ENCODE measurements at regions not wholly inside any gene's neighbourhood (a gene's known extent, or its start where the extent isn't known, plus 50 kb on each side); places are given as distances from the start of the nearest gene placed in this dataset.

DNA sequence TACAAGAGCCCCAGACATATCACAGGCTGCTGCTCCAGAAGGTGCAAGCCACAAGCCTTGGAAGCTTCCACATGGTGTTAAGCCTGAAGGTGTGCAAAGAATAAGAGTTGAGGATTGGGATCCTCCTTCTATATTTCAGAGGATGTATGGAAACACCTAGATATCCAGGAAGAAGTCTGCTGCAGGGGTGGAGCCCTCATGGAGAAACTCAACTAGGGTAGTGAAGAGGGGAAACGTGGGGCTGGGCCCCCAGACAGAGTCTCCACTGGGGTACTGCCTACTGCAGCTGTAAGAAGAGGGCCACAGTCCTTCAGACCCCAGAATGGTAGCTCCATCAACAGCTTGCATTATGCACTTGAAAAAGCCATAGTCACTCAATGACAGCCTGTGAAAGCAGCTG lies 1444.0 kb downstream of the SLITRK1 start:
- BruUV-seq (replicated peaks): no TSS peak
- ATAC-seq: no peak
- no peak for DNase-seq (ENCODE audit: low read depth, low spot score)
- H3K79me2 ChIP-seq (ENCODE audit: control insufficient read depth, insufficient read depth, low read length): no peaks in the 10 kb centered on the region
- H3K27me3 ChIP-seq (replicated peaks in 1 of 2; ENCODE audit: control insufficient read depth in 2 of 2, insufficient read depth in 2 of 2, low read length in 1 of 2): no peaks in the 10 kb centered on the region
- H3K9ac ChIP-seq (ENCODE audit: control insufficient read depth, insufficient read depth, low read length): no peak overlapping the region
- no peak for FAIRE-seq
- H3K36me3 ChIP-seq (ENCODE audit: control insufficient read depth in 2 of 2, insufficient read depth in 2 of 2, low read length in 1 of 2): no peaks in the 10 kb centered on the region
- no peak overlapping the region for H3K4me2 ChIP-seq (ENCODE audit: control insufficient read depth, insufficient read depth)
- no peaks in the 10 kb centered on the region for H3K4me1 ChIP-seq (ENCODE audit: control insufficient read depth, insufficient read depth, low read length)
- in situ Hi-C loops (cut with MboI) (no loop called here), intact Hi-C loops (cut with micrococcal nuclease; ENCODE audit: unreplicated experiment) (no loop called here)
- ChIA-PET RAD21 (ENCODE audit: unreplicated experiment) (no interaction called here), CTCF (no interaction called here), SMC1A (ENCODE audit: uncharacterized antibody, unreplicated experiment) (interaction anchor here (1.3 kb wide), 1 partner anchor 11 kb away, joined by 3 read pairs; no protein-coding TSS in a partner anchor), POLR2A (no interaction called here)
- no peak overlapping the region for H2AFZ ChIP-seq (ENCODE audit: control insufficient read depth, low read depth, low read length)
- H3K4me3 ChIP-seq: no peak overlapping the region
- no peaks in the 10 kb centered on the region for H4K20me1 ChIP-seq (ENCODE audit: control insufficient read depth, insufficient read depth)
- WGBS (ENCODE audit: insufficient coverage, insufficient replicate concordance, low lambda C conversion rate, missing lambda C conversion rate): 0% methylated on average over 1 of the region's 1 CpG
- no peak for TF ChIP-seq BMI1 (IDR thresholded peaks at IDR 0.05; ENCODE audit: borderline replicate concordance)
- H3K27ac ChIP-seq (ENCODE audit: control insufficient read depth, insufficient read depth): no peak overlapping the region
- no peaks in the 10 kb centered on the region for H3K9me3 ChIP-seq (replicated peaks; ENCODE audit: control insufficient read depth, insufficient read depth, low read length)

DNA sequence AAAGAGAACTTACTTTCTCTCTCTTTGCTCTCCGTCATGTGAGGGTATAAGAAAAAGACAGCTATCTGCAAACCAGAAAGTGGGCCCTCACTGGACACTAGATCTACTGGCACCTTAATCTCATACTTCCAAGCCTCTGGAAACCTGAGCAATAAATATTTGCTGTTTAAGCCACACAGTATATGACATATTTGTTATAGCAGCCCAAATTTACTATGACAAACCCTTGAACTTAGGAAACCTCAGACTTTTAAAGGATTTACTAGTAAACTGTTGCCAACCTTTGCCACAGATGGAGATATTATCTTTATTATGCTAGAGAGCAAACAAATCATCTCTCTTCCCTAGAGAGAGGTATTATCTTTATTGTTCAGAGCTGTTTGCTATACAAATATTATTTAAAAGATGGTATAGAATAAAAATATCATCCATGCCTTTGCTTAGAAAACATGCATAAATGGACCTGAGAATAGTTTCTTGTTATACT lies 1446.1 kb downstream of the SLITRK1 start:
- H3K4me3 ChIP-seq: no peak overlapping the region
- no peak overlapping the region for H3K9ac ChIP-seq (ENCODE audit: control insufficient read depth, insufficient read depth, low read length)
- H2AFZ ChIP-seq (ENCODE audit: control insufficient read depth, low read depth, low read length): no peak overlapping the region
- ChIA-PET POLR2A (no interaction called here), SMC1A (ENCODE audit: uncharacterized antibody, unreplicated experiment) (no interaction called here), CTCF (no interaction called here), RAD21 (ENCODE audit: unreplicated experiment) (no interaction called here)
- H3K9me3 ChIP-seq (replicated peaks; ENCODE audit: control insufficient read depth, insufficient read depth, low read length): no peaks in the 10 kb centered on the region
- H3K36me3 ChIP-seq (ENCODE audit: control insufficient read depth in 2 of 2, insufficient read depth in 2 of 2, low read length in 1 of 2): no peaks in the 10 kb centered on the region
- no peaks in the 10 kb centered on the region for H3K27me3 ChIP-seq (replicated peaks in 1 of 2; ENCODE audit: control insufficient read depth in 2 of 2, insufficient read depth in 2 of 2, low read length in 1 of 2)
- BruUV-seq (replicated peaks): no TSS peak
- H3K4me1 ChIP-seq (ENCODE audit: control insufficient read depth, insufficient read depth, low read length): no peaks in the 10 kb centered on the region
- no peak for FAIRE-seq
- in situ Hi-C loops (cut with MboI) (no loop called here), intact Hi-C loops (cut with micrococcal nuclease; ENCODE audit: unreplicated experiment) (no loop called here)
- DNase-seq (ENCODE audit: low read depth, low spot score): no peak
- H3K79me2 ChIP-seq (ENCODE audit: control insufficient read depth, insufficient read depth, low read length): no peaks in the 10 kb centered on the region
- H3K4me2 ChIP-seq (ENCODE audit: control insufficient read depth, insufficient read depth): no peak overlapping the region
- H3K27ac ChIP-seq (ENCODE audit: control insufficient read depth, insufficient read depth): no peak overlapping the region
- 0% methylated on average over 1 of the region's 1 CpG for WGBS (ENCODE audit: insufficient coverage, insufficient replicate concordance, low lambda C conversion rate, missing lambda C conversion rate)
- H4K20me1 ChIP-seq (ENCODE audit: control insufficient read depth, insufficient read depth): no peaks in the 10 kb centered on the region
- no peak for ATAC-seq
- no peak for TF ChIP-seq BHLHE40 (IDR thresholded peaks at IDR 0.05; ENCODE audit: borderline replicate concordance in 1 of 2, low read depth in 2 of 2, low read length in 1 of 2)
- TF ChIP-seq FOXM1 (IDR thresholded peaks at IDR 0.05; ENCODE audit: low read depth, low read length): no peak
- TF ChIP-seq REST (IDR thresholded peaks at IDR 0.05; ENCODE audit: low read depth, low read length): no peak
- no peak for TF ChIP-seq NBN (IDR thresholded peaks at IDR 0.05)
- TF ChIP-seq MEF2B (IDR thresholded peaks at IDR 0.05; ENCODE audit: partially characterized antibody, poor library complexity, severe bottlenecking): no peak
- TF ChIP-seq, protein P1, sequence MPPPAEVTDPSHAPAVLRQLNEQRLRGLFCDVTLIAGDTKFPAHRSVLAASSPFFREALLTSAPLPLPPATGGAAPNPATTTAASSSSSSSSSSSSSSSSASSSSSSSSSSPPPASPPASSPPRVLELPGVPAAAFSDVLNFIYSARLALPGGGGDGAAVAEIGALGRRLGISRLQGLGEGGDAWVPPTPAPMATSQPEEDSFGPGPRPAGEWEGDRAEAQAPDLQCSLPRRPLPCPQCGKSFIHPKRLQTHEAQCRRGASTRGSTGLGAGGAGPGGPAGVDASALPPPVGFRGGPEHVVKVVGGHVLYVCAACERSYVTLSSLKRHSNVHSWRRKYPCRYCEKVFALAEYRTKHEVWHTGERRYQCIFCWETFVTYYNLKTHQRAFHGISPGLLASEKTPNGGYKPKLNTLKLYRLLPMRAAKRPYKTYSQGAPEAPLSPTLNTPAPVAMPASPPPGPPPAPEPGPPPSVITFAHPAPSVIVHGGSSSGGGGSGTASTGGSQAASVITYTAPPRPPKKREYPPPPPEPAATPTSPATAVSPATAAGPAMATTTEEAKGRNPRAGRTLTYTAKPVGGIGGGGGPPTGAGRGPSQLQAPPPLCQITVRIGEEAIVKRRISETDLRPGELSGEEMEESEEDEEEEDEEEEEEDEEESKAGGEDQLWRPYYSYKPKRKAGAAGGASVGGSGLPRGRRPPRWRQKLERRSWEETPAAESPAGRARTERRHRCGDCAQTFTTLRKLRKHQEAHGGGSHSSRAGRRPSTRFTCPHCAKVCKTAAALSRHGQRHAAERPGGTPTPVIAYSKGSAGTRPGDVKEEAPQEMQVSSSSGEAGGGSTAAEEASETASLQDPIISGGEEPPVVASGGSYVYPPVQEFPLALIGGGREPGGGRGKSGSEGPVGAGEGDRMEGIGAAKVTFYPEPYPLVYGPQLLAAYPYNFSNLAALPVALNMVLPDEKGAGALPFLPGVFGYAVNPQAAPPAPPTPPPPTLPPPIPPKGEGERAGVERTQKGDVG (CRISPR knock-in tag; IDR thresholded peaks at IDR 0.05): no peak
- no peak for TF ChIP-seq IKZF2 (IDR thresholded peaks at IDR 0.05)
- TF ChIP-seq KAT2A (conservative IDR thresholded peaks at IDR 0.05; ENCODE audit: control insufficient read depth, low read depth, low read length): no peak

All from GM12878 (cell line).